ENCODE measurements at regions not wholly inside any gene's neighbourhood (a gene's known extent, or its start where the extent isn't known, plus 50 kb on each side); places are given as distances from the start of the nearest gene placed in this dataset.
A peak's percentile ranks its signal among the peaks of the same experiment; 100 is the strongest.

GRCh38 chr4:159500861-159501260, 398.0 kb downstream of the RAPGEF2 start:
- DNase-seq (ENCODE audit: low spot score), result no peak

- no peak for DNase-seq (ENCODE audit: low spot score)
These were observed 400.5 kb downstream of the RAPGEF2 start for GRCh38 chr4:159503236-159504008.

- no peak for DNase-seq (ENCODE audit: low spot score)
These were observed 401.8 kb downstream of the RAPGEF2 start for GRCh38 chr4:159504684-159505083.

GRCh38 chr4:159505266-159505975, 402.5 kb downstream of the RAPGEF2 start:
- no peak for DNase-seq (ENCODE audit: low spot score)

GRCh38 chr4:159506801-159507517, 404.1 kb downstream of the RAPGEF2 start:
- DNase-seq (ENCODE audit: low spot score), result no peak

- no peak for DNase-seq (ENCODE audit: low spot score)
These were observed 406.1 kb downstream of the RAPGEF2 start for GRCh38 chr4:159508917-159509500.

- DNase-seq (ENCODE audit: low spot score), result peak; percentile 51
These were observed 409.5 kb downstream of the RAPGEF2 start for GRCh38 chr4:159512348-159512747.

- no peak for DNase-seq (ENCODE audit: low spot score)
These were observed 412.6 kb downstream of the RAPGEF2 start for GRCh38 chr4:159515314-159516025.

GRCh38 chr4:159516556-159517140, 413.8 kb downstream of the RAPGEF2 start:
- peak; percentile 32 for DNase-seq (ENCODE audit: low spot score)

GRCh38 chr4:159520074-159520473, 417.2 kb downstream of the RAPGEF2 start:
- DNase-seq (ENCODE audit: low spot score), result no peak

GRCh38 chr4:159526172-159526571, 423.3 kb downstream of the RAPGEF2 start:
- DNase-seq (ENCODE audit: low spot score), result no peak

GRCh38 chr4:159534655-159535054, 431.8 kb downstream of the RAPGEF2 start:
- DNase-seq (ENCODE audit: low spot score), result no peak

GRCh38 chr4:159538556-159538955, 435.7 kb downstream of the RAPGEF2 start:
- DNase-seq (ENCODE audit: low spot score), result peak; percentile 65

GRCh38 chr4:159540038-159540437, 437.2 kb downstream of the RAPGEF2 start:
- DNase-seq (ENCODE audit: low spot score), result peak; percentile 33

- no peak for DNase-seq (ENCODE audit: low spot score)
These were observed 437.6 kb downstream of the RAPGEF2 start for GRCh38 chr4:159540501-159540900.

- DNase-seq (ENCODE audit: low spot score), result peak; percentile 24
These were observed 438.3 kb downstream of the RAPGEF2 start for GRCh38 chr4:159541143-159541542.

- no peak for DNase-seq (ENCODE audit: low spot score)
These were observed 439.4 kb downstream of the RAPGEF2 start for GRCh38 chr4:159542296-159542695.

GRCh38 chr4:159543831-159544230, 441.0 kb downstream of the RAPGEF2 start:
- DNase-seq (ENCODE audit: low spot score), result no peak

GRCh38 chr4:159545556-159545955, 442.7 kb downstream of the RAPGEF2 start:
- no peak for DNase-seq (ENCODE audit: low spot score)

- no peak for DNase-seq (ENCODE audit: low spot score)
These were observed 444.9 kb downstream of the RAPGEF2 start for GRCh38 chr4:159547645-159548308.
